HepG2 (cell line): ENCODE measurements at regions not wholly inside any gene's neighbourhood (a gene's known extent, or its start where the extent isn't known, plus 50 kb on each side); places are given as distances from the start of the nearest gene placed in this dataset.

ENCODE experiments used
- ATAC-seq: fragments of 200-7000 bp; cut with Tn5 transposase; 3 replicates; pipeline ENCODE4 v1.9.1; 2020; ENCODE audit warnings: mild to moderate bottlenecking, moderate library complexity
- BruUV-seq: library from RNA; stranded (reverse); fragments of 400-500 nt; replicated peaks from 2 replicates; lab custom pipeline; 2021; lab: Mats Ljungman, UMichigan
- CTCF ChIA-PET: fragments of 300-600 bp; formaldehyde crosslinking; extraction: SDS; loops from one replicate; lab custom pipeline; 2021; ENCODE audit warnings: low total read pairs, inconsistent platforms, low intra/inter-chr PET ratio; lab: Yijun Ruan, JAX
- POLR2A ChIA-PET: fragments of 350-600 bp; sonication (Branson Sonifier 250); formaldehyde crosslinking; loops from one replicate; lab custom pipeline; 2020; ENCODE audit warnings: antibody characterized with exemption, inconsistent platforms; lab: Yijun Ruan, JAX
- DNase-seq: peaks from one replicate; pipeline ENCODE4 v3.0.0-alpha.2; 2015; ENCODE audit warnings: low spot score
- FAIRE-seq: peaks from 3 replicates; lab custom pipeline; 2011; peaks lifted over from hg19 to GRCh38; lab: Jason Lieb, UNC
- H2AFZ ChIP-seq: one replicate; pipeline ENCODE4 v1.6.1; 2011; ENCODE audit warnings: low read length, inconsistent platforms
- H3K27ac ChIP-seq: fragments of 300-600 bp; 3 replicates; pipeline ENCODE4 v1.8.0; 2011; ENCODE audit warnings: mixed run types, mild to moderate bottlenecking, mixed read lengths, low read length, inconsistent platforms; ENCODE audit not compliant: insufficient read depth; ENCODE audit errors: extremely low read length
- H3K27me3 ChIP-seq, 2 experiments: fragments of 200-600 bp in 1 of 2; 2 replicates in 1 of 2; 3 replicates in 1 of 2; pipeline versions ENCODE4 v1.6.0 to v1.8.0; 2011; ENCODE audit warnings: low read length in 2 of 2, mild to moderate bottlenecking in 2 of 2, moderate library complexity in 2 of 2, inconsistent platforms in 1 of 2; ENCODE audit not compliant: insufficient read depth in 2 of 2, control insufficient read depth in 1 of 2
- H3K36me3 ChIP-seq, 2 experiments: fragments of 200-600 bp in 1 of 2; replicated peaks in 1 of 2; 2 replicates in 1 of 2; 3 replicates in 1 of 2; pipeline versions ENCODE4 v1.5.1 to v1.8.0; 2011; ENCODE audit warnings: low read length in 2 of 2, inconsistent platforms in 1 of 2; ENCODE audit not compliant: insufficient read depth in 2 of 2, control insufficient read depth in 1 of 2
- H3K4me1 ChIP-seq: 2 replicates; pipeline ENCODE4 v1.5.1; 2012; ENCODE audit warnings: low read length, inconsistent platforms; ENCODE audit not compliant: insufficient read depth
- H3K4me2 ChIP-seq: 2 replicates; pipeline ENCODE4 v1.6.0; 2011; ENCODE audit warnings: low read depth, low read length, inconsistent platforms
- H3K4me3 ChIP-seq, 3 experiments: fragments of 200-600 bp in 1 of 3; sonication (generic), shearing (Covaris generic) in 1 of 3; replicated peaks in 1 of 3; 2 replicates each; pipeline ENCODE4 v1.5.1; 2011 to 2016; ENCODE audit warnings: low read length in 3 of 3, inconsistent platforms in 2 of 3, low read depth in 2 of 3, mild to moderate bottlenecking in 2 of 3, control low read depth in 1 of 3, mixed read lengths in 1 of 3; ENCODE audit not compliant: insufficient read depth in 1 of 3
- H3K79me2 ChIP-seq: one replicate; pipeline ENCODE4 v1.6.1; 2011; ENCODE audit warnings: low read length, inconsistent platforms; ENCODE audit not compliant: insufficient read depth
- H3K9ac ChIP-seq: 2 replicates; pipeline ENCODE4 v1.6.0; 2011; ENCODE audit warnings: mild to moderate bottlenecking, low read depth, low read length, inconsistent platforms; ENCODE audit not compliant: insufficient read depth
- H3K9me3 ChIP-seq: 2 replicates; pipeline ENCODE4 v1.5.1; 2012; ENCODE audit warnings: mild to moderate bottlenecking, low read length
- H4K20me1 ChIP-seq: 2 replicates; pipeline ENCODE4 v1.6.0; 2011; ENCODE audit warnings: inconsistent platforms, mild to moderate bottlenecking, low read length, moderate library complexity; ENCODE audit not compliant: insufficient read depth
- E2F5 ChIP-seq: sonication (generic); formaldehyde crosslinking; conservative IDR thresholded peaks from 2 replicates; pipeline ENCODE4 v1.4.0; 2020; ENCODE audit warnings: missing genetic modification reagents
- FOSL1 ChIP-seq: sonication (generic); formaldehyde crosslinking; IDR thresholded peaks from 2 replicates; pipeline ENCODE4 v1.9.0; 2021; ENCODE audit warnings: missing genetic modification reagents, borderline replicate concordance
- KDM1A ChIP-seq: IDR thresholded peaks from 2 replicates; pipeline ENCODE4 v1.6.1; 2016; ENCODE audit warnings: missing compliant biosample characterization
- KDM3A ChIP-seq: IDR thresholded peaks from 2 replicates; pipeline ENCODE4 v1.6.1; 2018; ENCODE audit warnings: low read depth, missing compliant biosample characterization
- KLF15 ChIP-seq: sonication (generic); formaldehyde crosslinking; IDR thresholded peaks from 2 replicates; pipeline ENCODE4 v1.8.1; 2023; ENCODE audit warnings: borderline replicate concordance, mild to moderate bottlenecking, inconsistent platforms, missing genetic modification reagents, mixed read lengths
- NR2F6 ChIP-seq, 2 experiments: IDR thresholded peaks; 2 replicates each; pipeline ENCODE4 v1.6.1; 2016; ENCODE audit warnings: antibody characterized with exemption in 1 of 2, mild to moderate bottlenecking in 1 of 2
- PATZ1 ChIP-seq: sonication (generic); formaldehyde crosslinking; IDR thresholded peaks from 2 replicates; pipeline ENCODE4 v1.4.0; 2020; ENCODE audit warnings: missing genetic modification reagents
- PLRG1 ChIP-seq: fragments of 450-650 bp; conservative IDR thresholded peaks from 2 replicates; pipeline ENCODE4 v1.6.1; 2016
- PLSCR1 ChIP-seq: sonication (generic); formaldehyde crosslinking; IDR thresholded peaks from 2 replicates; pipeline ENCODE4 v1.5.0; 2020; ENCODE audit warnings: missing genetic modification reagents, mild to moderate bottlenecking, borderline replicate concordance
- PPARG ChIP-seq: conservative IDR thresholded peaks from 2 replicates; pipeline ENCODE4 v1.6.1; 2016; ENCODE audit warnings: missing biosample characterization, missing genetic modification reagents
- RAD21 ChIP-seq: fragments of 450-650 bp; formaldehyde crosslinking; IDR thresholded peaks from 2 replicates; pipeline ENCODE4 v1.5.0; 2020; ENCODE audit warnings: mild to moderate bottlenecking
- SNAI1 ChIP-seq: sonication (generic); formaldehyde crosslinking; IDR thresholded peaks from 2 replicates; pipeline ENCODE4 v1.5.0; 2020; ENCODE audit warnings: mild to moderate bottlenecking, missing genetic modification reagents, borderline replicate concordance
- in situ Hi-C: cut with HindIII; loops from 2 replicates; pipeline ENCODE4 v1.10.0; 2017; ENCODE audit warnings: low pct_unique_long_range_greater_than_20kb; ENCODE audit not compliant: extremely low pct_ligation_motif_present
- intact Hi-C: fragments of 100-400 bp; cut with micrococcal nuclease; formaldehyde crosslinking; loops from one replicate; pipeline ENCODE4 v1.10.0; 2022; ENCODE audit not compliant: unreplicated experiment

GRCh38 chr5:89575319-89575718, 692.3 kb upstream of the MEF2C start:
- Histone ChIP-seq H3K36me3 (no peaks in the 10 kb centered on the region), H3K4me2 (no peak overlapping the region), H3K9ac (no peak overlapping the region), H3K4me3 (no peak overlapping the region), H3K4me1 (no peaks in the 10 kb centered on the region), H3K9me3 (0 out of 2 replicates have a peak, but pooled peaks cover 1% of the 10 kb centered on the region), H3K27ac (no peak overlapping the region), H3K27me3 (no peaks in the 10 kb centered on the region), H3K79me2 (no peaks in the 10 kb centered on the region), H4K20me1 (no peaks in the 10 kb centered on the region), H2AFZ (no peak overlapping the region)
- POLR2A ChIA-PET: no interaction called here
- ATAC-seq: no peak
- no peak for DNase-seq
- no peak for FAIRE-seq
- in situ Hi-C loops (no loop called here), intact Hi-C loops (no loop called here)
- no TSS peak for BruUV-seq
- TF ChIP-seq KDM1A (CRISPR knock-in tag): no peak
- TF ChIP-seq PPARG (CRISPR knock-in tag): no peak
- TF ChIP-seq FOSL1: no peak
- TF ChIP-seq RAD21 (CRISPR knock-in tag): no peak
- TF ChIP-seq NR2F6 (IDR thresholded peaks at IDR 0.05): no peak
- TF ChIP-seq NR2F6 (CRISPR knock-in tag; IDR thresholded peaks at IDR 0.05): no peak
- TF ChIP-seq E2F5: no peak
- no peak for TF ChIP-seq KDM3A (CRISPR knock-in tag)
- TF ChIP-seq PATZ1 (CRISPR knock-in tag): no peak
- no peak for TF ChIP-seq SNAI1
- TF ChIP-seq KLF15: no peak
- no peak for TF ChIP-seq PLRG1
- no peak for TF ChIP-seq PLSCR1
- CTCF ChIA-PET: no interaction called here
